ENCODE measurements at regions not wholly inside any gene's neighbourhood (a gene's known extent, or its start where the extent isn't known, plus 50 kb on each side); places are given as distances from the start of the nearest gene placed in this dataset.

DNA sequence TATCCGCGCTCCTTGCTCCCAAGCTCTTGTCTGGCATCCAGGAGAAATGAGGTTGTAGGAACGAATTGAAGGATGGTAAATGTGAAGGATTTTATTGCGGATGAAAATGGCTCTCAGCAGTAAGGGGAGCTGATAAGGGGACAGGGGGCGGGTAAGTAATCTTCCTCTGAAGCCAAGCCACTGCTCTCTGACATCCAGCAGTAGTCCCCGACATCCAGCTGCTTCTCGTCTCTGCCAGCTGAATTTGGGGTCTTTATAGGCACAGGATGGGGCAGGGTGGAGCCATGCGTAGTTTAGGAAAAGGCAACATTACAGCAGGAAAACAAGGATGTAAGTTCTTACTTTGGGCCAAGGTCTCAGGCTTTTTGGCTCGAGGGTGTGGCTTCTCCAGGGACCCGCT lies 1370.1 kb upstream of the RAG2 start:
- no peaks in the 10 kb centered on the region for H3K27me3 ChIP-seq
- H4K20me1 ChIP-seq, result no peaks in the 10 kb centered on the region
- no peak for TF ChIP-seq Cebpa-rat (IDR thresholded peaks at IDR 0.05)
- no peak overlapping the region for H3K9ac ChIP-seq
- no peak overlapping the region for H3K4me2 ChIP-seq
- no peaks in the 10 kb centered on the region for H3K36me3 ChIP-seq
- H3K9me3 ChIP-seq (replicated peaks in 1 of 11), result peaks cover 0 to 12% (median 0%) of the 10 kb centered on the region in 11 experiments; a peak in 4 of 22 replicates
- H3K4me1 ChIP-seq, result peaks cover 0 to 17% (median 6%) of the 10 kb centered on the region in 10 experiments; a peak in 6 of 20 replicates
- H3K4me3 ChIP-seq, result no peak overlapping the region
- no peak overlapping the region for H3K27ac ChIP-seq

- Histone ChIP-seq H3K27me3 (no peaks in the 10 kb centered on the region), H3K36me3 (no peaks in the 10 kb centered on the region), H4K20me1 (no peaks in the 10 kb centered on the region), H3K9ac (no peak overlapping the region), H3K9me3 (replicated peaks in 1 of 11) (peaks cover 0 to 12% (median 0%) of the 10 kb centered on the region in 11 experiments; a peak in 4 of 22 replicates), H3K4me1 (peaks cover 0 to 17% (median 6%) of the 10 kb centered on the region in 10 experiments; a peak in 6 of 20 replicates), H3K4me3 (no peak overlapping the region), H3K4me2 (no peak overlapping the region), H3K27ac (no peak overlapping the region)
- no peak for TF ChIP-seq Cebpa-rat (IDR thresholded peaks at IDR 0.05)
These were observed 1369.6 kb upstream of the RAG2 start for GRCh38 chr11:37967635-37968034.

- Histone ChIP-seq H3K36me3 (no peaks in the 10 kb centered on the region), H3K4me3 (no peak overlapping the region), H3K4me2 (no peak overlapping the region), H3K27ac (no peak overlapping the region), H3K9ac (no peak overlapping the region), H3K27me3 (no peaks in the 10 kb centered on the region), H4K20me1 (no peaks in the 10 kb centered on the region), H3K9me3 (replicated peaks in 1 of 11) (peaks cover 0 to 20% (median 9%) of the 10 kb centered on the region in 11 experiments; a peak in 14 of 22 replicates), H3K4me1 (peaks cover 0 to 17% (median 6%) of the 10 kb centered on the region in 10 experiments; a peak in 6 of 20 replicates)
- TF ChIP-seq Cebpa-rat (IDR thresholded peaks at IDR 0.05), result no peak
These were observed 1365.4 kb upstream of the RAG2 start for GRCh38 chr11:37963440-37963839.

DNA sequence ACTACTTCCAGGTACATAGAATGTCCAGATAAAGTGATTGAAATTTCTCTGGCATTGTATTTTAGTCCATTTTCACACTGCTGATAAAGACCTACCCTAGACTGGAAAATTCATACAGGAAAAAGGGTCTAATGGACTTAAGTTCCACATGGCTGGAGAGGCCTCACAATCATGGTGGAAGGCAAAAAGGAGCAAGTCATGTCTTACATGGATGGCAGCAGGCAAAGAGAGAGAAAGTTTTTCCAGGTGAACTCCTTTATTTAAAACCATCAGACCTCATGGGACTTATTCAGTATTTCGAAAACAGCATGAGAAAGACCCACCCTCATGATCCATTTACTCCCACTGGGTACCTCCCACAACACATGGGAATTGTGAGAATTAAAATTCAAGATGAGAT lies 1359.7 kb upstream of the RAG2 start:
- no peaks in the 10 kb centered on the region for H3K27me3 ChIP-seq
- H3K36me3 ChIP-seq, result no peaks in the 10 kb centered on the region
- H3K4me3 ChIP-seq, result no peak overlapping the region
- H3K4me2 ChIP-seq, result no peak overlapping the region
- H3K9me3 ChIP-seq (replicated peaks in 1 of 11), result peaks cover 0 to 25% (median 21%) of the 10 kb centered on the region in 11 experiments; a peak in 17 of 22 replicates
- H3K27ac ChIP-seq, result no peak overlapping the region
- H4K20me1 ChIP-seq, result no peaks in the 10 kb centered on the region
- no peaks in the 10 kb centered on the region for H3K4me1 ChIP-seq
- TF ChIP-seq Cebpa-rat (IDR thresholded peaks at IDR 0.05), result no peak
- no peak overlapping the region for H3K9ac ChIP-seq

DNA sequence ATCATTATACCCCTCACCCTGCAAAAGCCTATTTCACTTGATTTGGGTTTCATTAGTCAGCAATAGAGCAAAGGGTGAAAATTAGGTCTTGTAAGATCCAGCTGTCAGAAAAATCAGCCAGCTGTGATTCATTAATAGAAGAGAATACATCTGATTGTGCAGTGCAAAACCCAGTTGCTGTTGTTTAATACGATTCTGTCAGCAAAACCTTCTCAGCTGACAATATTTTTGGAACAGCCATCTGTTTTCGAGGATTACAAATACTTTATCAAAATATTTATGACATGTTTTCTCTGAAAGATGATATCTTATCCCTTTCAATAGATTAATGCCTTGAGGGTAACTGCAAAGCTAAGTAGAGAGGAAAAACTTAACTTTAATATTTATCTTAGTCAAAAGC lies 1354.0 kb upstream of the RAG2 start:
- no peak overlapping the region for H3K27ac ChIP-seq
- no peak overlapping the region for H3K4me3 ChIP-seq
- peaks cover 0 to 2% (median 0%) of the 10 kb centered on the region in 11 experiments; a peak in 4 of 22 replicates for H3K9me3 ChIP-seq (replicated peaks in 1 of 11)
- no peak overlapping the region for H3K4me2 ChIP-seq
- TF ChIP-seq Cebpa-rat (IDR thresholded peaks at IDR 0.05), result no peak
- no peaks in the 10 kb centered on the region for H4K20me1 ChIP-seq
- no peaks in the 10 kb centered on the region for H3K27me3 ChIP-seq
- no peaks in the 10 kb centered on the region for H3K4me1 ChIP-seq
- H3K9ac ChIP-seq, result no peak overlapping the region
- no peaks in the 10 kb centered on the region for H3K36me3 ChIP-seq

- Histone ChIP-seq H3K4me1 (no peaks in the 10 kb centered on the region), H3K4me2 (no peak overlapping the region), H3K9ac (no peak overlapping the region), H3K4me3 (no peak overlapping the region), H3K27ac (no peak overlapping the region), H3K9me3 (replicated peaks in 1 of 11) (peaks cover 0 to 20% (median 11%) of the 10 kb centered on the region in 11 experiments; a peak in 15 of 22 replicates), H4K20me1 (no peaks in the 10 kb centered on the region), H3K36me3 (no peaks in the 10 kb centered on the region), H3K27me3 (no peaks in the 10 kb centered on the region)
- peak in 8 of 11 experiments; percentile 22 to 83 (median 67); a peak in 12 of 22 replicates for TF ChIP-seq Cebpa-rat (IDR thresholded peaks at IDR 0.05)
These were observed 1350.2 kb upstream of the RAG2 start for GRCh38 chr11:37948258-37948657.

DNA sequence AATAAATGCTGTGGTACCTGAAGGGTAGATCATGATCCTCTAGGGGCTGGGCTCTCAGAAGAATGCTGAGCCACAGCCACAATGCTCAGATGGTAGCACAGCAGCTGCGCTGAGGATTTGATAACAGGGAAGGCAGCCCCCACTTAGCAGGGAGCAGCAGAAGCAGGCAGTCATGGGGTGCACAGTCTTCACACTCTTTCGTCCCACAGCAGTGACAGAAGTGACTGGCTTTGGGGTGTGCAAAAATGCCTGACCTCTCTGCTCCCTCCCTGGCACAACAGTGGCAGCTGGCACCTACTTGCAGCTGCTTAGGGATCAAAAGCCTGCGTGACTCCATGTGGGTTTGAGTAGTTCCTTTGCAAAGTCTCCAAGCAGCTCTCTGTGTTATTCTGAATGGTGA lies 1349.8 kb upstream of the RAG2 start:
- Histone ChIP-seq H3K27ac (no peak overlapping the region), H3K4me1 (no peaks in the 10 kb centered on the region)

GRCh38 chr11:37946155-37946766 lies 1348.2 kb upstream of the RAG2 start:
- TF ChIP-seq Cebpa-rat (IDR thresholded peaks at IDR 0.05), result no peak
- Histone ChIP-seq H4K20me1 (no peaks in the 10 kb centered on the region), H3K9ac (no peak overlapping the region)

More for the DNA sequence above, 1349.8 kb upstream of the RAG2 start:
- Histone ChIP-seq H3K9ac (no peak overlapping the region), H3K36me3 (no peaks in the 10 kb centered on the region), H3K9me3 (replicated peaks in 1 of 11) (peaks cover 0 to 20% (median 11%) of the 10 kb centered on the region in 11 experiments; a peak in 15 of 22 replicates), H3K4me2 (no peak overlapping the region), H3K4me3 (no peak overlapping the region), H4K20me1 (no peaks in the 10 kb centered on the region), H3K27me3 (no peaks in the 10 kb centered on the region)
- no peak for TF ChIP-seq Cebpa-rat (IDR thresholded peaks at IDR 0.05)

GRCh38 chr11:37942081-37942480 lies 1344.0 kb upstream of the RAG2 start:
- H3K4me1 ChIP-seq, result no peaks in the 10 kb centered on the region
- TF ChIP-seq Cebpa-rat (IDR thresholded peaks at IDR 0.05), result no peak
- H3K36me3 ChIP-seq, result no peaks in the 10 kb centered on the region
- no peak overlapping the region for H3K4me2 ChIP-seq
- no peaks in the 10 kb centered on the region for H3K27me3 ChIP-seq
- H3K27ac ChIP-seq, result no peak overlapping the region
- no peak overlapping the region for H3K9ac ChIP-seq
- no peak overlapping the region for H3K4me3 ChIP-seq
- H4K20me1 ChIP-seq, result no peaks in the 10 kb centered on the region
- peaks cover 0 to 20% (median 11%) of the 10 kb centered on the region in 11 experiments; a peak in 15 of 22 replicates for H3K9me3 ChIP-seq (replicated peaks in 1 of 11)

More at GRCh38 chr11:37946155-37946766, 1348.2 kb upstream of the RAG2 start:
- no peak overlapping the region for H3K4me3 ChIP-seq
- no peak overlapping the region for H3K27ac ChIP-seq
- no peak overlapping the region for H3K4me2 ChIP-seq
- peaks cover 0 to 20% (median 11%) of the 10 kb centered on the region in 11 experiments; a peak in 15 of 22 replicates for H3K9me3 ChIP-seq (replicated peaks in 1 of 11)
- H3K36me3 ChIP-seq, result no peaks in the 10 kb centered on the region
- H3K4me1 ChIP-seq, result no peaks in the 10 kb centered on the region
- no peaks in the 10 kb centered on the region for H3K27me3 ChIP-seq

All from BLaER1 treated with 17β-estradiol and CSF1 and Interleukin-3, amounts not matched to agents 10 nM and 100 nM (cell line).